SK-N-SH treated with all-trans-retinoic acid at 6 μM for 48 hours (cell line): ENCODE measurements at regions not wholly inside any gene's neighbourhood (a gene's known extent, or its start where the extent isn't known, plus 50 kb on each side); places are given as distances from the start of the nearest gene placed in this dataset.

Experiments used
- ATAC-seq: fragments of 200-7000 bp; cut with Tn5 transposase; 3 replicates; pipeline ENCODE4 v1.9.1; 2020; ENCODE audit warnings: mild to moderate bottlenecking, moderate library complexity
- ARNTL ChIP-seq: fragments of 450-650 bp; formaldehyde crosslinking; IDR thresholded peaks from 2 replicates; pipeline ENCODE4 v1.5.0; 2020; ENCODE audit warnings: low read depth, mild to moderate bottlenecking, moderate library complexity, borderline replicate concordance
- BACH2 ChIP-seq: fragments of 250-450 bp; sonication (Bioruptor Pico); IDR thresholded peaks from 2 replicates; pipeline ENCODE4 v1.9.0; 2021; ENCODE audit warnings: mild to moderate bottlenecking, borderline replicate concordance
- CREB5 ChIP-seq: fragments of 250-450 bp; sonication (Bioruptor Pico); IDR thresholded peaks from 2 replicates; pipeline ENCODE4 v1.5.1; 2020; ENCODE audit warnings: low read depth, mild to moderate bottlenecking, moderate library complexity
- CSDC2 ChIP-seq: fragments of 250-450 bp; sonication (Bioruptor Pico); IDR thresholded peaks from 2 replicates; pipeline ENCODE4 v1.5.0; 2020; ENCODE audit warnings: mild to moderate bottlenecking, moderate library complexity
- CSRNP3 ChIP-seq: fragments of 250-450 bp; sonication (Bioruptor Pico); IDR thresholded peaks from 2 replicates; pipeline ENCODE4 v1.5.1; 2021; ENCODE audit warnings: mild to moderate bottlenecking, moderate library complexity
- ESRRG ChIP-seq: fragments of 250-450 bp; sonication (Bioruptor Pico); IDR thresholded peaks from 2 replicates; pipeline ENCODE4 v1.6.1; 2021; ENCODE audit warnings: mild to moderate bottlenecking
- GLIS3 ChIP-seq: fragments of 250-450 bp; sonication (Bioruptor Pico); IDR thresholded peaks from 2 replicates; pipeline ENCODE4 v1.5.0; 2020; ENCODE audit warnings: mild to moderate bottlenecking, moderate library complexity
- ISL1 ChIP-seq: fragments of 250-450 bp; sonication (Bioruptor Pico); IDR thresholded peaks from 2 replicates; pipeline ENCODE4 v2.1.2; 2022; ENCODE audit warnings: mild to moderate bottlenecking, moderate library complexity
- PATZ1 ChIP-seq: fragments of 250-450 bp; sonication (Bioruptor Pico); IDR thresholded peaks from 2 replicates; pipeline ENCODE4 v1.8.0; 2020; ENCODE audit warnings: mild to moderate bottlenecking, moderate library complexity, borderline replicate concordance
- POU6F1 ChIP-seq: fragments of 250-450 bp; sonication (Bioruptor Pico); IDR thresholded peaks from 2 replicates; pipeline ENCODE4 v1.8.0; 2021; ENCODE audit warnings: low read depth, mild to moderate bottlenecking, moderate library complexity, borderline replicate concordance
- PPARA ChIP-seq: fragments of 250-450 bp; sonication (Bioruptor Pico); IDR thresholded peaks from 2 replicates; pipeline ENCODE4 v1.5.0; 2020; ENCODE audit warnings: mild to moderate bottlenecking, borderline replicate concordance
- RARB ChIP-seq: fragments of 250-450 bp; sonication (Bioruptor Pico); IDR thresholded peaks from 2 replicates; pipeline ENCODE4 v1.8.0; 2021; ENCODE audit warnings: mild to moderate bottlenecking, moderate library complexity
- TSHZ2 ChIP-seq: fragments of 250-450 bp; sonication (Bioruptor Pico); IDR thresholded peaks from 2 replicates; pipeline ENCODE4 v1.5.0; 2020; ENCODE audit warnings: mild to moderate bottlenecking, moderate library complexity
- ZC3H10 ChIP-seq: fragments of 250-450 bp; sonication (Bioruptor Pico); IDR thresholded peaks from 2 replicates; pipeline ENCODE4 v1.5.1; 2021; ENCODE audit warnings: mild to moderate bottlenecking, moderate library complexity
- ZFP3 ChIP-seq: fragments of 250-450 bp; sonication (Bioruptor Pico); IDR thresholded peaks from 2 replicates; pipeline ENCODE4 v1.5.0; 2020; ENCODE audit warnings: mild to moderate bottlenecking, moderate library complexity
- ZFP30 ChIP-seq: fragments of 450-650 bp; formaldehyde crosslinking; IDR thresholded peaks from 2 replicates; pipeline ENCODE4 v1.5.0; 2022; ENCODE audit warnings: mild to moderate bottlenecking, moderate library complexity
- ZNF8 ChIP-seq: fragments of 450-650 bp; formaldehyde crosslinking; IDR thresholded peaks from 2 replicates; pipeline ENCODE4 v1.5.0; 2020; ENCODE audit warnings: mild to moderate bottlenecking, moderate library complexity

- TF ChIP-seq RARB (CRISPR knock-in tag), result no peak
- no peak for ATAC-seq
Measured at GRCh38 chr10:111590703-111591102, 513.9 kb downstream of the ADRA2A start.

- TF ChIP-seq CSRNP3 (no peak), ZNF8 (CRISPR knock-in tag) (no peak), CREB5 (CRISPR knock-in tag) (no peak), ISL1 (no peak), PATZ1 (CRISPR knock-in tag) (no peak)
- ATAC-seq, result no peak
Measured at GRCh38 chr10:111593578-111593977, 516.7 kb downstream of the ADRA2A start.

- no peak for ATAC-seq
- TF ChIP-seq CSDC2 (CRISPR knock-in tag), result no peak
- TF ChIP-seq TSHZ2 (CRISPR knock-in tag), result no peak
- no peak for TF ChIP-seq PPARA (CRISPR knock-in tag)
- TF ChIP-seq CREB5 (CRISPR knock-in tag), result no peak
- no peak for TF ChIP-seq PATZ1 (CRISPR knock-in tag)
- no peak for TF ChIP-seq ZFP30 (CRISPR knock-in tag)
- TF ChIP-seq ARNTL (CRISPR knock-in tag), result no peak
Measured at GRCh38 chr10:111595173-111595572, 518.3 kb downstream of the ADRA2A start.

- 0 out of 3 replicates have a peak, but pooled peaks have one; percentile 28 for ATAC-seq
- TF ChIP-seq BACH2 (no peak), TSHZ2 (CRISPR knock-in tag) (no peak), POU6F1 (no peak), ZC3H10 (CRISPR knock-in tag) (no peak), ESRRG (CRISPR knock-in tag) (no peak), CSRNP3 (no peak), ZFP3 (CRISPR knock-in tag) (no peak), ARNTL (CRISPR knock-in tag) (no peak), PPARA (CRISPR knock-in tag) (no peak), GLIS3 (CRISPR knock-in tag) (no peak)
Measured at GRCh38 chr10:111598433-111599059, 521.7 kb downstream of the ADRA2A start.
